ENCODE measurements at regions not wholly inside any gene's neighbourhood (a gene's known extent, or its start where the extent isn't known, plus 50 kb on each side); places are given as distances from the start of the nearest gene placed in this dataset.

- no peak for TF ChIP-seq CTCF (IDR thresholded peaks at IDR 0.05; ENCODE audit: poor library complexity)
- TF ChIP-seq EZH2phosphoT487 (IDR thresholded peaks at IDR 0.05; ENCODE audit: low read depth, severe bottlenecking, unreplicated experiment): no peak
Observed at GRCh38 chr9:75488719-75489110, 400.4 kb downstream of the OSTF1 start.

Measured in hepatocyte (in vitro differentiated cells).